ENCODE measurements at regions not wholly inside any gene's neighbourhood (a gene's known extent, or its start where the extent isn't known, plus 50 kb on each side); places are given as distances from the start of the nearest gene placed in this dataset.

- no peak for ATAC-seq
- CTCF ChIA-PET = no interaction called here
- Histone ChIP-seq H3K9me3 (no peaks in the 10 kb centered on the region), H3K4me3 (no peak overlapping the region), H3K27ac (no peak overlapping the region), H3K4me1 (no peaks in the 10 kb centered on the region), H3K4me2 (no peak overlapping the region)
- FAIRE-seq = no peak
- POLR2A ChIA-PET = no interaction called here
- WGBS (ENCODE audit: missing lambda C conversion rate) = 56% methylated on average over 2 of the region's 2 CpGs
- TF ChIP-seq HDAC2 (IDR thresholded peaks at IDR 0.05) (no peak), BHLHE40 (IDR thresholded peaks at IDR 0.05; ENCODE audit: low read depth, low read length) (no peak), ZC3H11A (IDR thresholded peaks at IDR 0.05) (no peak), SREBF2 (IDR thresholded peaks at IDR 0.05) (no peak), RCOR1 (IDR thresholded peaks at IDR 0.05; ENCODE audit: low read depth, low read length) (no peak), HEYL (CRISPR knock-in tag; IDR thresholded peaks at IDR 0.05) (no peak), NPAS2 (CRISPR knock-in tag; IDR thresholded peaks at IDR 0.05; ENCODE audit: borderline replicate concordance) (no peak), FOSB (CRISPR knock-in tag; IDR thresholded peaks at IDR 0.05) (no peak), HMGXB4 (CRISPR knock-in tag; IDR thresholded peaks at IDR 0.05; ENCODE audit: borderline replicate concordance) (no peak), TFCP2L1 (CRISPR knock-in tag; IDR thresholded peaks at IDR 0.05) (no peak), RARB (CRISPR knock-in tag; IDR thresholded peaks at IDR 0.05) (no peak), FOSL2 (IDR thresholded peaks at IDR 0.05) (no peak), FOSL2 (CRISPR knock-in tag; IDR thresholded peaks at IDR 0.05) (no peak), KDM5A (IDR thresholded peaks at IDR 0.05) (no peak), JUN (IDR thresholded peaks at IDR 0.05) (no peak), MAFK (IDR thresholded peaks at IDR 0.05; ENCODE audit: partially characterized antibody) (no peak), EP300 (IDR thresholded peaks at IDR 0.05) (no peak)
- no peak for DNase-seq (ENCODE audit: low read depth in 1 of 2, low spot score in 1 of 2)
These were observed 463.8 kb upstream of the PABPC4L start for GRCh38 chr4:134665429-134665828.

GRCh38 chr4:134663742-134664141, 462.2 kb upstream of the PABPC4L start:
- FAIRE-seq = no peak
- TF ChIP-seq ZC3H11A (IDR thresholded peaks at IDR 0.05) (no peak), JUN (IDR thresholded peaks at IDR 0.05) (no peak), MAX (IDR thresholded peaks at IDR 0.05) (no peak), EHF (CRISPR knock-in tag; IDR thresholded peaks at IDR 0.05) (no peak), TFCP2L1 (CRISPR knock-in tag; IDR thresholded peaks at IDR 0.05) (no peak), HMGXB4 (CRISPR knock-in tag; IDR thresholded peaks at IDR 0.05; ENCODE audit: borderline replicate concordance) (no peak), CBX2 (IDR thresholded peaks at IDR 0.05; ENCODE audit: borderline replicate concordance, low read depth) (no peak), PBX3 (IDR thresholded peaks at IDR 0.05) (no peak)
- 35% methylated on average over 1 of the region's 1 CpG for WGBS (ENCODE audit: missing lambda C conversion rate)
- H3K9me3 ChIP-seq = no peaks in the 10 kb centered on the region
- H3K27ac ChIP-seq = no peak overlapping the region
- no peak for DNase-seq (ENCODE audit: low read depth in 1 of 2, low spot score in 1 of 2)
- no peak overlapping the region for H3K4me3 ChIP-seq
- H3K4me2 ChIP-seq = no peak overlapping the region
- no peaks in the 10 kb centered on the region for H3K4me1 ChIP-seq
- ATAC-seq = no peak
- ChIA-PET CTCF (no interaction called here), POLR2A (no interaction called here)

- TF ChIP-seq RCOR1 (IDR thresholded peaks at IDR 0.05; ENCODE audit: low read depth, low read length) (no peak), HDAC2 (IDR thresholded peaks at IDR 0.05) (no peak), RAD21 (conservative IDR thresholded peaks at IDR 0.05 in 1 of 2, IDR thresholded peaks at IDR 0.05 in 1 of 2) (no peak), BHLHE40 (IDR thresholded peaks at IDR 0.05; ENCODE audit: low read depth, low read length) (no peak), KDM5A (IDR thresholded peaks at IDR 0.05) (no peak), HOXA7 (CRISPR knock-in tag; IDR thresholded peaks at IDR 0.05) (no peak)
- Histone ChIP-seq H3K4me1 (no peaks in the 10 kb centered on the region), H3K4me2 (no peak overlapping the region), H3K9me3 (no peaks in the 10 kb centered on the region), H3K27ac (no peak overlapping the region), H3K4me3 (no peak overlapping the region)
- ChIA-PET CTCF (interaction anchor here (0.6 kb wide), 1 partner anchor 1187 kb away, joined by 3 read pairs; no protein-coding TSS in a partner anchor), POLR2A (no interaction called here)
- WGBS (ENCODE audit: missing lambda C conversion rate) = 43% methylated on average over 2 of the region's 2 CpGs
- no peak for DNase-seq (ENCODE audit: low read depth in 1 of 2, low spot score in 1 of 2)
- no peak for ATAC-seq
- FAIRE-seq = no peak
These were observed 448.9 kb upstream of the PABPC4L start for GRCh38 chr4:134650461-134650860.

Data from A549 (cell line).